ENCODE measurements at regions not wholly inside any gene's neighbourhood (a gene's known extent, or its start where the extent isn't known, plus 50 kb on each side); places are given as distances from the start of the nearest gene placed in this dataset.

GRCh38 chr3:106880206-106880605 lies 497.0 kb upstream of the CCDC54 start:
- no peak for TF ChIP-seq POLR2A (IDR thresholded peaks at IDR 0.05)
- TF ChIP-seq, protein P1, sequence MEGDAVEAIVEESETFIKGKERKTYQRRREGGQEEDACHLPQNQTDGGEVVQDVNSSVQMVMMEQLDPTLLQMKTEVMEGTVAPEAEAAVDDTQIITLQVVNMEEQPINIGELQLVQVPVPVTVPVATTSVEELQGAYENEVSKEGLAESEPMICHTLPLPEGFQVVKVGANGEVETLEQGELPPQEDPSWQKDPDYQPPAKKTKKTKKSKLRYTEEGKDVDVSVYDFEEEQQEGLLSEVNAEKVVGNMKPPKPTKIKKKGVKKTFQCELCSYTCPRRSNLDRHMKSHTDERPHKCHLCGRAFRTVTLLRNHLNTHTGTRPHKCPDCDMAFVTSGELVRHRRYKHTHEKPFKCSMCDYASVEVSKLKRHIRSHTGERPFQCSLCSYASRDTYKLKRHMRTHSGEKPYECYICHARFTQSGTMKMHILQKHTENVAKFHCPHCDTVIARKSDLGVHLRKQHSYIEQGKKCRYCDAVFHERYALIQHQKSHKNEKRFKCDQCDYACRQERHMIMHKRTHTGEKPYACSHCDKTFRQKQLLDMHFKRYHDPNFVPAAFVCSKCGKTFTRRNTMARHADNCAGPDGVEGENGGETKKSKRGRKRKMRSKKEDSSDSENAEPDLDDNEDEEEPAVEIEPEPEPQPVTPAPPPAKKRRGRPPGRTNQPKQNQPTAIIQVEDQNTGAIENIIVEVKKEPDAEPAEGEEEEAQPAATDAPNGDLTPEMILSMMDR (IDR thresholded peaks at IDR 0.05): no peak
- no peak overlapping the region for H3K27ac ChIP-seq

DNA sequence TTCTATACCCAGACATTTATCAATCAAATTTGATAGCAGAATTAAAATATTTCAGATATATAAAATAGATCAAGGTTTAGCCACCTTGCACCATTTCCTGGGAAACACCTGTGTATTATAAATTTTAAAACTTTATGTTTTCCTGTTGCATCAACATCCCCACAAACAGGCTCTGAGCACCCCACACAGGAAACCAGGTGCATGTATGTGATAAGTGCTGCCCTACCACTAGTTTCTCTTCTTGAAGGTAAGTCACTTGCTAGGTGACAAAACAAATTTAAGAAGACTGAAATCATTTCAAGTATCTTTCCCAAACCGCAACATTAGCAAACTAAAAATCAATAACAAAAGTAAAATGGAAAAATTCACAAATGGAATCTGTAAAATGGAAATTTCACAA lies 496.1 kb upstream of the CCDC54 start:
- no peak for DNase-seq
- no peaks in the 10 kb centered on the region for H3K4me1 ChIP-seq
- TF ChIP-seq, protein P1 (IDR thresholded peaks at IDR 0.05): no peak
- TF ChIP-seq POLR2A (IDR thresholded peaks at IDR 0.05): no peak

More at GRCh38 chr3:106880206-106880605, 497.0 kb upstream of the CCDC54 start:
- Histone ChIP-seq H3K4me1 (no peaks in the 10 kb centered on the region), H3K36me3 (no peaks in the 10 kb centered on the region), H3K9me3 (no peaks in the 10 kb centered on the region), H3K27me3 (no peaks in the 10 kb centered on the region), H3K4me3 (no peak overlapping the region)
- no peak for DNase-seq

GRCh38 chr3:106882297-106882696 lies 494.9 kb upstream of the CCDC54 start:
- TF ChIP-seq POLR2A (IDR thresholded peaks at IDR 0.05): no peak
- TF ChIP-seq, protein P1 (IDR thresholded peaks at IDR 0.05): no peak
- Histone ChIP-seq H3K4me3 (no peak overlapping the region), H3K4me1 (no peaks in the 10 kb centered on the region), H3K9me3 (no peaks in the 10 kb centered on the region), H3K27me3 (no peaks in the 10 kb centered on the region), H3K36me3 (no peaks in the 10 kb centered on the region), H3K27ac (no peak overlapping the region)
- no peak for DNase-seq

More for the DNA sequence above, 496.1 kb upstream of the CCDC54 start:
- H3K36me3 ChIP-seq: no peaks in the 10 kb centered on the region
- H3K27ac ChIP-seq: no peak overlapping the region
- H3K4me3 ChIP-seq: no peak overlapping the region
- H3K27me3 ChIP-seq: no peaks in the 10 kb centered on the region
- no peaks in the 10 kb centered on the region for H3K9me3 ChIP-seq

DNA sequence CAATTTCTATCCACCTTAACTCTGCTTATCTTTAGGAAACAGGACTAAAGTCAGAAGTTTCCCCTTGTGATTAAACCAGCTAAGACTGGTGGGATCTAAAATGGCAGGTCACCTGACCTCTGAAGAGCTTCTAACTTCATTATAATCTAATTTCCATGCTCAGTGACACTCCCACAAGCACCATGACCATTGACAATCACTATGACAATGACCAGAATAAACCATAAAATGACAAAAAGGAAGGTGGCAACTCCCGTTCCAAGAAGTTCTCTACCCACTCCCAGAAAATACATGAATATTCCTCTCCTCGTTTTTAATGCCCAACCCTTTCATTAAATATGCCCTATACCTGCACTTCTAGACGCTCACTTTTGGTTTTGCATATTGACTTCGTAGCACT lies 471.2 kb upstream of the CCDC54 start:
- Histone ChIP-seq H3K27me3 (no peaks in the 10 kb centered on the region), H3K4me3 (no peak overlapping the region), H3K9me3 (no peaks in the 10 kb centered on the region), H3K36me3 (no peaks in the 10 kb centered on the region), H3K4me1 (no peaks in the 10 kb centered on the region), H3K27ac (no peak overlapping the region)
- no peak for DNase-seq
- TF ChIP-seq POLR2A (IDR thresholded peaks at IDR 0.05): no peak
- TF ChIP-seq, protein P1 (IDR thresholded peaks at IDR 0.05): no peak

GRCh38 chr3:106908181-106908938 lies 468.9 kb upstream of the CCDC54 start:
- Histone ChIP-seq H3K27me3 (no peaks in the 10 kb centered on the region), H3K27ac (no peak overlapping the region), H3K4me3 (no peak overlapping the region), H3K9me3 (no peaks in the 10 kb centered on the region), H3K4me1 (no peaks in the 10 kb centered on the region), H3K36me3 (no peaks in the 10 kb centered on the region)
- TF ChIP-seq, protein P1 (IDR thresholded peaks at IDR 0.05): no peak
- TF ChIP-seq POLR2A (IDR thresholded peaks at IDR 0.05): no peak
- no peak for DNase-seq

All from Peyer's patch (tissue), 4 donors.